K562 (cell line): ENCODE measurements at regions not wholly inside any gene's neighbourhood (a gene's known extent, or its start where the extent isn't known, plus 50 kb on each side); places are given as distances from the start of the nearest gene placed in this dataset.

Experiments used
- ATAC-seq: fragments of 200-7000 bp; cut with Tn5 transposase; 3 replicates; pipeline ENCODE4 v1.9.1; 2020; ENCODE audit warnings: moderate library complexity
- BruUV-seq: library from RNA; stranded (reverse); fragments of 400-500 nt; replicated peaks from 2 replicates; lab custom pipeline; 2021; lab: Mats Ljungman, UMichigan
- CTCF ChIA-PET: fragments of 300-600 bp; formaldehyde crosslinking; extraction: SDS; loops from one replicate; lab custom pipeline; 2021; ENCODE audit warnings: low intra/inter-chr PET ratio; lab: Yijun Ruan, JAX
- POLR2A ChIA-PET: fragments of 300-600, 350-650 bp; sonication (Branson Sonifier 250); formaldehyde crosslinking; extraction: SDS; loops from one replicate; lab custom pipeline; 2021; ENCODE audit warnings: antibody characterized with exemption, inconsistent platforms; lab: Yijun Ruan, JAX
- DNase-seq, 4 experiments: peaks; one replicate each; pipeline versions ENCODE4 v3.0.0 to v3.0.0-alpha.2; 2011 to 2018; ENCODE audit warnings: low spot score in 3 of 4, mixed read lengths in 3 of 4; ENCODE audit errors: extremely low read depth in 1 of 4
- FAIRE-seq: peaks from 2 replicates; lab custom pipeline; 2011; peaks lifted over from hg19 to GRCh38; lab: Jason Lieb, UNC
- H2AFZ ChIP-seq: 2 replicates; pipeline ENCODE4 v1.6.0; 2011; ENCODE audit warnings: low read depth, low read length, control low read depth, inconsistent platforms
- H3K27ac ChIP-seq: fragments of 200-600 bp; 3 replicates; pipeline ENCODE4 v1.8.0; 2011; ENCODE audit warnings: low read depth, mild to moderate bottlenecking, control low read depth, inconsistent platforms, low read length, moderate library complexity, mixed read lengths; ENCODE audit errors: extremely low read depth
- H3K27me3 ChIP-seq, 2 experiments: fragments of 300-600 bp in 1 of 2; 2 replicates in 1 of 2; 3 replicates in 1 of 2; pipeline versions ENCODE4 v1.6.0 to v1.8.0; 2011; ENCODE audit warnings: inconsistent platforms in 2 of 2, low read length in 2 of 2, mild to moderate bottlenecking in 1 of 2, mixed read lengths in 1 of 2, moderate library complexity in 1 of 2; ENCODE audit not compliant: control insufficient read depth in 2 of 2, insufficient read depth in 2 of 2
- H3K36me3 ChIP-seq: fragments of 300-600 bp; 3 replicates; pipeline ENCODE4 v1.8.0; 2011; ENCODE audit warnings: mild to moderate bottlenecking, low read length, inconsistent platforms; ENCODE audit not compliant: control insufficient read depth, insufficient read depth
- H3K4me1 ChIP-seq, 2 experiments: fragments of 200-600 bp in 1 of 2; replicated peaks in 1 of 2; 2 replicates in 1 of 2; 3 replicates in 1 of 2; pipeline versions ENCODE4 v1.5.1 to v1.8.0; 2011; ENCODE audit warnings: inconsistent platforms in 2 of 2, low read length in 2 of 2, mild to moderate bottlenecking in 1 of 2, mixed read lengths in 1 of 2, moderate library complexity in 1 of 2; ENCODE audit not compliant: control insufficient read depth in 2 of 2, insufficient read depth in 2 of 2
- H3K4me2 ChIP-seq: 2 replicates; pipeline ENCODE4 v1.6.1; 2011; ENCODE audit warnings: low read length, control low read depth, inconsistent platforms, mixed read lengths; ENCODE audit not compliant: insufficient read depth
- H3K4me3 ChIP-seq: fragments of 200-600 bp; sonication (generic), shearing (Covaris generic); 2 replicates; pipeline ENCODE4 v1.5.1; 2016; ENCODE audit warnings: control low read depth, inconsistent platforms
- H3K79me2 ChIP-seq: fragments of 200-600 bp; 3 replicates; pipeline ENCODE4 v1.8.0; 2011; ENCODE audit warnings: low read length, inconsistent platforms; ENCODE audit not compliant: control insufficient read depth, insufficient read depth
- H3K9ac ChIP-seq, 2 experiments: 2 replicates each; pipeline versions ENCODE4 v1.6.0 to v1.6.1; 2011; ENCODE audit warnings: low read depth in 2 of 2, low read length in 2 of 2, control low read depth in 1 of 2, inconsistent platforms in 1 of 2, mild to moderate bottlenecking in 1 of 2, mixed read lengths in 1 of 2; ENCODE audit not compliant: insufficient read depth in 1 of 2
- H3K9me1 ChIP-seq: one replicate; pipeline ENCODE4 v1.6.0; 2011; ENCODE audit warnings: inconsistent platforms, mild to moderate bottlenecking, low read length, moderate library complexity; ENCODE audit not compliant: control insufficient read depth, insufficient read depth
- H3K9me3 ChIP-seq: replicated peaks from 2 replicates; pipeline ENCODE4 v1.5.1; 2011; ENCODE audit warnings: low read depth, low read length, inconsistent platforms; ENCODE audit not compliant: control insufficient read depth, insufficient read depth
- H4K20me1 ChIP-seq: replicated peaks from 2 replicates; pipeline ENCODE4 v1.6.1; 2011; ENCODE audit warnings: low read length, inconsistent platforms, mixed read lengths; ENCODE audit not compliant: control insufficient read depth, insufficient read depth
- FOXK1 ChIP-seq: sonication (generic); formaldehyde crosslinking; IDR thresholded peaks from 2 replicates; pipeline ENCODE4 v1.8.0; 2022; ENCODE audit warnings: missing genetic modification reagents, mild to moderate bottlenecking, borderline replicate concordance
- MEIS2 ChIP-seq: fragments of 450-650 bp; IDR thresholded peaks from 2 replicates; pipeline ENCODE4 v1.6.1; 2014; ENCODE audit warnings: mild to moderate bottlenecking; ENCODE audit not compliant: partially characterized antibody
- PRMT5 ChIP-seq: sonication (generic); formaldehyde crosslinking; IDR thresholded peaks from 2 replicates; pipeline ENCODE4 v1.5.0; 2020; ENCODE audit warnings: missing genetic modification reagents
- WGBS: fragments of 100-300 bp; shearing (Covaris generic); methylation state at CpG from one replicate; pipeline ENCODE4 v1.1.6; 2016; ENCODE audit warnings: low coverage, mixed read lengths; ENCODE audit not compliant: insufficient coverage; ENCODE audit errors: missing lambda C conversion rate; 5-methylcytosine and 5-hydroxymethylcytosine counted together
- in situ Hi-C: fragments of 300-500 bp; cut with MboI; formaldehyde crosslinking; loops from 4 replicates; pipeline ENCODE4 v1.15.0; 2018; ENCODE audit warnings: inconsistent platforms, mixed read lengths
- intact Hi-C: fragments of 100-400 bp; cut with micrococcal nuclease; formaldehyde crosslinking; loops from 2 replicates; pipeline ENCODE4 v1.14.2; 2022

GRCh38 chr9:87371795-87372355 is 125.8 kb upstream of the DAPK1 start (continued):
- no peak for TF ChIP-seq FOXK1 (CRISPR knock-in tag)
- TF ChIP-seq, all 486 proteins: peak for 0

- FAIRE-seq: no peak
- H3K27ac ChIP-seq: no peak overlapping the region
- no peak overlapping the region for H3K9ac ChIP-seq
- ChIA-PET POLR2A (no interaction called here), CTCF (no interaction called here)
- no peaks in the 10 kb centered on the region for H4K20me1 ChIP-seq
- 9% methylated on average over 10 of the region's 10 CpGs for WGBS
- no peak; the same call in 2 of the 3 replicates for ATAC-seq
- peaks cover 0 to 8% of the 10 kb centered on the region in 2 experiments; a peak in 2 of 5 replicates for H3K27me3 ChIP-seq
- no peaks in the 10 kb centered on the region for H3K36me3 ChIP-seq
- TF ChIP-seq PRMT5 (no peak), MEIS2 (peak; percentile 60)
- H3K4me1 ChIP-seq: peaks cover 0 to 2% of the 10 kb centered on the region in 2 experiments; a peak in 3 of 5 replicates
- BruUV-seq: no TSS peak
- H2AFZ ChIP-seq: 0 out of 2 replicates have a peak overlapping the region, but pooled peaks have one; percentile 32
- H3K9me1 ChIP-seq: no peaks in the 10 kb centered on the region
- no peaks in the 10 kb centered on the region for H3K9me3 ChIP-seq
- no peaks in the 10 kb centered on the region for H3K79me2 ChIP-seq
- no peak overlapping the region for H3K4me2 ChIP-seq
- H3K4me3 ChIP-seq: no peak overlapping the region
- in situ Hi-C loops: no loop called here
- intact Hi-C loops: no loop called here
- no peak for DNase-seq
Measured at GRCh38 chr9:87372356-87372851, 125.3 kb upstream of the DAPK1 start.
